Hepatocyte (in vitro differentiated cells): ENCODE measurements at regions not wholly inside any gene's neighbourhood (a gene's known extent, or its start where the extent isn't known, plus 50 kb on each side); places are given as distances from the start of the nearest gene placed in this dataset.

Experiments used
- CTCF ChIP-seq: fragments of 200-600 bp; sonication (generic); IDR thresholded peaks from 2 replicates; pipeline ENCODE4 v1.5.1; 2016; ENCODE audit warnings: antibody characterized with exemption, mild to moderate bottlenecking; ENCODE audit not compliant: poor library complexity
- EZH2 ChIP-seq: fragments of 200-600 bp; sonication (generic); IDR thresholded peaks from 2 replicates; pipeline ENCODE4 v1.6.1; 2016; ENCODE audit warnings: antibody characterized with exemption, mild to moderate bottlenecking, borderline replicate concordance

- no peak for TF ChIP-seq CTCF
- TF ChIP-seq EZH2: no peak
These were observed 1020.5 kb upstream of the AGA start for GRCh38 chr4:178462710-178463109.
